ENCODE measurements at regions not wholly inside any gene's neighbourhood (a gene's known extent, or its start where the extent isn't known, plus 50 kb on each side); places are given as distances from the start of the nearest gene placed in this dataset.
"Not testable (repeated sequence)": the region's sequence is repeated elsewhere in the genome, so short reads cannot be mapped to it uniquely, and the experiment has no call there.

GRCh38 chr6:112522587-112522986 lies 175.5 kb downstream of the RFPL4B start:
- no peak for DNase-seq

GRCh38 chr6:112524071-112524470 lies 176.9 kb downstream of the RFPL4B start:
- no peak for DNase-seq

- DNase-seq, result no peak
These were observed 178.6 kb downstream of the RFPL4B start for GRCh38 chr6:112525749-112526148.

- no peak for DNase-seq
These were observed 179.5 kb downstream of the RFPL4B start for GRCh38 chr6:112526594-112526993.

GRCh38 chr6:112528306-112528705 lies 181.2 kb downstream of the RFPL4B start:
- DNase-seq, result not testable (repeated sequence)

- no peak for DNase-seq
These were observed 188.7 kb downstream of the RFPL4B start for GRCh38 chr6:112535816-112536215.

GRCh38 chr6:112539355-112539754 lies 192.2 kb downstream of the RFPL4B start:
- no peak for DNase-seq

- not testable (repeated sequence) for DNase-seq
These were observed 194.7 kb downstream of the RFPL4B start for GRCh38 chr6:112541847-112542246.

GRCh38 chr6:112547321-112548085 lies 200.4 kb downstream of the RFPL4B start:
- DNase-seq, result not testable (repeated sequence)

GRCh38 chr6:112549749-112550148 lies 202.6 kb downstream of the RFPL4B start:
- no peak for DNase-seq

GRCh38 chr6:112557435-112557834 lies 210.3 kb downstream of the RFPL4B start:
- no peak for DNase-seq

- DNase-seq, result no peak
These were observed 210.8 kb downstream of the RFPL4B start for GRCh38 chr6:112557961-112558360.

GRCh38 chr6:112560651-112561050 lies 213.5 kb downstream of the RFPL4B start:
- DNase-seq, result no peak

- no peak for DNase-seq
These were observed 215.4 kb downstream of the RFPL4B start for GRCh38 chr6:112562301-112563231.

- no peak for DNase-seq
These were observed 216.2 kb downstream of the RFPL4B start for GRCh38 chr6:112563368-112563767.

- no peak for DNase-seq
These were observed 220.9 kb downstream of the RFPL4B start for GRCh38 chr6:112568066-112568465.

GRCh38 chr6:112571488-112572270 lies 224.5 kb downstream of the RFPL4B start:
- DNase-seq, result no peak

- DNase-seq, result no peak
These were observed 227.1 kb downstream of the RFPL4B start for GRCh38 chr6:112574190-112574589.

GRCh38 chr6:112575309-112575834 lies 228.2 kb downstream of the RFPL4B start:
- DNase-seq, result no peak

- no peak for DNase-seq
These were observed 229.3 kb downstream of the RFPL4B start for GRCh38 chr6:112576423-112576822.

- no peak for DNase-seq
These were observed 232.5 kb downstream of the RFPL4B start for GRCh38 chr6:112579601-112580000.

GRCh38 chr6:112581015-112581414 lies 233.9 kb downstream of the RFPL4B start:
- DNase-seq, result no peak

GRCh38 chr6:112590326-112590725 lies 243.2 kb downstream of the RFPL4B start:
- DNase-seq, result no peak
